OCI-M1 (cell line): ENCODE measurements at regions not wholly inside any gene's neighbourhood (a gene's known extent, or its start where the extent isn't known, plus 50 kb on each side); places are given as distances from the start of the nearest gene placed in this dataset.

Experiments used
- DNase-seq: peaks from one replicate; lab custom pipeline; 2025; lab: John Stamatoyannopoulos, UW

GRCh38 chr4:119715490-119716445 is 87.2 kb upstream of the PDE5A start:
- no peak for DNase-seq

- DNase-seq = no peak
Observed at GRCh38 chr4:119709418-119709817, 80.8 kb upstream of the PDE5A start.

GRCh38 chr4:119707336-119707735 is 78.7 kb upstream of the PDE5A start:
- no peak for DNase-seq

- peak; percentile 27 for DNase-seq
Observed at GRCh38 chr4:119706804-119707203, 78.2 kb upstream of the PDE5A start.

- DNase-seq = no peak
Observed at GRCh38 chr4:119697887-119698393, 69.3 kb upstream of the PDE5A start.

GRCh38 chr4:119696963-119697362 is 68.4 kb upstream of the PDE5A start:
- DNase-seq = no peak

- no peak for DNase-seq
Observed at GRCh38 chr4:119695216-119695615, 66.6 kb upstream of the PDE5A start.

GRCh38 chr4:119693126-119693525 is 64.5 kb upstream of the PDE5A start:
- peak; percentile 44 for DNase-seq

- no peak for DNase-seq
Observed at GRCh38 chr4:119692001-119692400, 63.4 kb upstream of the PDE5A start.

- DNase-seq = no peak
Observed at GRCh38 chr4:119690871-119691270, 62.3 kb upstream of the PDE5A start.

GRCh38 chr4:119688446-119688845 is 59.8 kb upstream of the PDE5A start:
- no peak for DNase-seq

GRCh38 chr4:119684463-119684862 is 55.9 kb upstream of the PDE5A start:
- no peak for DNase-seq

- no peak for DNase-seq
Observed at GRCh38 chr4:119683518-119683917, 54.9 kb upstream of the PDE5A start.

GRCh38 chr4:119682099-119682498 is 53.5 kb upstream of the PDE5A start:
- no peak for DNase-seq

GRCh38 chr4:119679251-119679650 is 50.6 kb upstream of the PDE5A start:
- no peak for DNase-seq

GRCh38 chr4:119678761-119679160 is 50.2 kb upstream of the PDE5A start:
- DNase-seq = peak; percentile 18
